NCI-H2196 treated with DMSO at 0.1 percent for 48 hours (cell line): ENCODE measurements at regions not wholly inside any gene's neighbourhood (a gene's known extent, or its start where the extent isn't known, plus 50 kb on each side); places are given as distances from the start of the nearest gene placed in this dataset.
"Not testable (repeated sequence)": the region's sequence is repeated elsewhere in the genome, so short reads cannot be mapped to it uniquely, and the experiment has no call there.

ENCODE experiments used
- DNase-seq: peaks from one replicate; lab custom pipeline; 2025; ENCODE audit not compliant: unreplicated experiment; lab: John Stamatoyannopoulos, UW

- DNase-seq: no peak
Measured at GRCh38 chr13:112220296-112220875, 153.4 kb downstream of the SOX1 start.

- DNase-seq: no peak
Measured at GRCh38 chr13:112220925-112221324, 154.0 kb downstream of the SOX1 start.

- no peak for DNase-seq
Measured at GRCh38 chr13:112222971-112223370, 153.2 kb upstream of the SPACA7 start.

GRCh38 chr13:112223929-112224328, 152.2 kb upstream of the SPACA7 start:
- not testable (repeated sequence) for DNase-seq

GRCh38 chr13:112225429-112226090, 150.6 kb upstream of the SPACA7 start:
- no peak for DNase-seq

- no peak for DNase-seq
Measured at GRCh38 chr13:112226320-112227002, 149.7 kb upstream of the SPACA7 start.

GRCh38 chr13:112227031-112227430, 149.1 kb upstream of the SPACA7 start:
- no peak for DNase-seq

GRCh38 chr13:112229445-112229844, 146.7 kb upstream of the SPACA7 start:
- no peak for DNase-seq

GRCh38 chr13:112229992-112230872, 145.9 kb upstream of the SPACA7 start:
- no peak for DNase-seq

- DNase-seq: no peak
Measured at GRCh38 chr13:112231451-112232083, 144.6 kb upstream of the SPACA7 start.

- DNase-seq: no peak
Measured at GRCh38 chr13:112233256-112233655, 142.9 kb upstream of the SPACA7 start.

GRCh38 chr13:112233716-112234115, 142.4 kb upstream of the SPACA7 start:
- no peak for DNase-seq

GRCh38 chr13:112234131-112234875, 141.9 kb upstream of the SPACA7 start:
- DNase-seq: no peak

- DNase-seq: no peak
Measured at GRCh38 chr13:112236016-112236415, 140.1 kb upstream of the SPACA7 start.

GRCh38 chr13:112236539-112237197, 139.5 kb upstream of the SPACA7 start:
- no peak for DNase-seq

- no peak for DNase-seq
Measured at GRCh38 chr13:112238436-112238995, 137.6 kb upstream of the SPACA7 start.

- DNase-seq: no peak
Measured at GRCh38 chr13:112240076-112240475, 136.1 kb upstream of the SPACA7 start.

- no peak for DNase-seq
Measured at GRCh38 chr13:112241288-112241687, 134.9 kb upstream of the SPACA7 start.

GRCh38 chr13:112242777-112243176, 133.4 kb upstream of the SPACA7 start:
- DNase-seq: no peak
